GM19035 (cell line): ENCODE measurements at regions not wholly inside any gene's neighbourhood (a gene's known extent, or its start where the extent isn't known, plus 50 kb on each side); places are given as distances from the start of the nearest gene placed in this dataset.

Source experiments
- ATAC-seq: cut with Tn5 transposase; IDR thresholded peaks from one replicate; pipeline ENCODE4 v1.9.1; 2021; ENCODE audit not compliant: unreplicated experiment

- no peak for ATAC-seq
These were observed 266.4 kb upstream of the BMP2 start for GRCh38 chr20:6501061-6501460.

- ATAC-seq: no peak
These were observed 267.9 kb upstream of the BMP2 start for GRCh38 chr20:6499566-6499965.

- no peak for ATAC-seq
These were observed 270.6 kb upstream of the BMP2 start for GRCh38 chr20:6496874-6497273.

DNA sequence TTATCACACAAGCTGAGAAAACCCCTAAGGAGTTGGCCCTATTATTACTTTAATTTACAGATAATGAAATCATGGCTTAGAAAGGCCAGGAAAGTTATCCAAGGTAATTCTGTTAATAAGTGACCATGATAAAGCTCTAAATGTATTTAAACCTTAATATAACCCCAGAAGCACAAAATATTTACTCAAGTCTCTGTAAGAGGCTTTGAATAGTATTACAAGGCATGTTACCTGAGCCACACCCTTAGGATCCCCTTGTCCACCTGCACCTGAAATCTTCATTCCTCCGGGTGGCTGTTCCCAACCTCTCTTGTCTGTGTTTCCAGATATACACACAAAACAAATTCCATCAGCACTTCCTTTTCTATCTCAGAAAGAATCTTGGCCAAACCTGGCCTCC, 271.6 kb upstream of the BMP2 start:
- no peak for ATAC-seq

- no peak for ATAC-seq
These were observed 275.0 kb upstream of the BMP2 start for GRCh38 chr20:6492271-6493055.

- ATAC-seq: no peak
These were observed 276.6 kb upstream of the BMP2 start for GRCh38 chr20:6490849-6491248.

DNA sequence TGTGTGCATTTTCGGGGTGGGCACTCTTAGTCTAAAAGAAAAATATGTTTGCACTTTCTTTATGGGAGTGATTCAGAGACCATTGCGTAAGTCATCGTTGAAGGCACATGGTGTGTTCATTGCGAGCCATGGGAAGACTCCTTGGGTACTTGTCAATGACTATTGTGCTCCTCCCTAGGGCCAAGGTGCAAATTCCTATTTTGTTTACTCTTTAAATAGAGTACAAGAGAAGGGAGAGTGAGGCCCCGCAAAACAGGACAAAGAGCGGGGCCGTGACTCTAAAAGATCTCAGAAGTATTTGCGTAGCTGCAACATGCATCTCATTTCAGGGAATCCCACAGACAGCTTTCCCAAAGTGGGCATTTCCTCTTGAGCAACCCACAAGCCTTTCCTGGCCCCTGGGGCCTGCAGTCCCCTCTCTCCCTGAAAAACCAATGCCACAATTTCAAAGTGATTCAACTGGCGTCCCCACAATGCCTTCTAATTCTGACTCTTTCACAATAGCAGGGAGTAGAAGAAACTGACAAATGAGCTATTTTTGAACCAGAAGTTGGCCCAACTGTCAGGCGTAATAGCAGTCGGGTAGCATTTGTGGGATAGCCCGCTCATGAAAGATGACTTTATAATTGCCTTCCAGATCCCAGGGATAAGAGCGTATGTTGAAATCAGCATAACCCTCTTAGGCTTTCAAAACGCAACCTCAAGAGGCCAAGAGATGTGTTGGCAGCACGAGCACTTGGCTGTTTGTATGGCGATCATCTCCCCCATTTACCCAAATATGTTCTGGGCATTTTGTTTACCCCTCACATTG, 277.9 kb upstream of the BMP2 start:
- no peak for ATAC-seq

GRCh38 chr20:6485351-6485750, 282.1 kb upstream of the BMP2 start:
- ATAC-seq: no peak

GRCh38 chr20:6483727-6484126, 283.8 kb upstream of the BMP2 start:
- no peak for ATAC-seq

DNA sequence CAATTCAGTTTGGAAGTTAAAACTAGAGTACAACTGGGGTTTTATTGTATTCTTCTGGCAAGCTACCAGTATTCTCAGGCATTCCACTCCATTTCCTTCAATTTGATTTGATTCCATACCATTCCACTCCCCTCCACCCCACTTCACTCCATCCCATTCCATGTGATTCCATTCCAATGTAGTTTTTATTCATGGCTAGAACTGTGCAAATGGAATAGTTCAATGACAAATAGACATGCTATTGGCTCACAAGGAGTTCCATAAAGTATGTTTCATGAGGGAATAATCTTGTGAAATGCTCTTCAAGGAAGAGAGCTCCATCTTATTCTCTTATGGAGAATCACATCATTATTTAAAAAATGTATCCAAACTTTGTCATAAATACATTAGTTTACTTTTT, 285.0 kb upstream of the BMP2 start:
- ATAC-seq: no peak

- no peak for ATAC-seq
These were observed 286.9 kb upstream of the BMP2 start for GRCh38 chr20:6480328-6481200.

- no peak for ATAC-seq
These were observed 294.3 kb upstream of the BMP2 start for GRCh38 chr20:6473197-6473596.

DNA sequence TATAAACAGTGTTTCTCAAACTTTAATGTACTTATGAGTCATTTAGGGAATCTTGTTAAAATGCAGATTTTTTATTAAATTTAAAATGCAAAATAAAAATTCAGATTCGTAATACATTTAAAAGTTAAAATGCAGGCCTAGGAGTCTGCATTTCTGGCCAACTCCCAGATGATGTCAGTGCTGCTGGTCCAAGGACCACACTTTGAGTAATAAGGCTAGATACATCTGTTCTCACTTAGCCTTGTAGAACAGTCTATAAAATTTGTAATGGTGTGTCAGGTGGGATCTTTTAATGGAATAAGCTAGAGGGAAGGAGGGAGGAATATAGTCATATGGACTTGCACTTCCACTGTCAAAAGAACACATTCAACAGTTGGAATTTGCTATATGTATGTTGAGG, 295.6 kb upstream of the BMP2 start:
- ATAC-seq: no peak

- ATAC-seq: no peak
These were observed 296.3 kb upstream of the BMP2 start for GRCh38 chr20:6471110-6471647.

GRCh38 chr20:6469695-6470094, 297.8 kb upstream of the BMP2 start:
- ATAC-seq: no peak

DNA sequence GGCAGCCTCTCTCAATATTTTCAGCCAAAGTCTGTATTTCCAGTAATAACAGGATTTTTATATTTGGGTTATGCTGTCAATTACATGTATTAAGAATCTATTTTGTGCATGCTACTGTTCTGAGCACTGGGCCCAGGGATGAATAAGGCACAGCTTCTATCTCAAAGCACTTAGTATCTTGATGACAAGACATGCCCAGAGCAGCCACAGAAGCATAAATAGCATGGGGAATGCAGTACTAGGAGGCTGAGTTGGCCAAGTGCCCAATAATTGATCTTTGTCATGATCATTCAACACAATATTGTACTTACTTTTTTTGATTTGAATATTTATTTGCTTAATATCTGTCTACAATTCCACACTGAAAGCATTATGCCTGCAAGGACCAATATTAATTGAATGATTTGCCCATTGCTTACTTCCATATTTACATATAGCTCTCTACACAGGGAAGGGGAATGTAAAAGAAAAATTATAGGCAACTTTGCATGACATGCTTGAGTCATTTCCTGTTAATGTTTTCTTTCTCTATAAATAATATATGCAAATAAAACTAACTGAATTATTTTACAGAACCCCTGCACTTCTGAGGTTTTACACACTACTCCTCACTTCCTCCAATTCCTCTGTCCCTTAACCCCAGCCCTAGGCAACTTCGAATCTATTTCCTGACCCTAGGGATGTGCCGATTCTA, 298.9 kb upstream of the BMP2 start:
- no peak for ATAC-seq

- ATAC-seq: no peak
These were observed 299.9 kb upstream of the BMP2 start for GRCh38 chr20:6467562-6467961.

GRCh38 chr20:6466075-6466810, 301.2 kb upstream of the BMP2 start:
- no peak for ATAC-seq

DNA sequence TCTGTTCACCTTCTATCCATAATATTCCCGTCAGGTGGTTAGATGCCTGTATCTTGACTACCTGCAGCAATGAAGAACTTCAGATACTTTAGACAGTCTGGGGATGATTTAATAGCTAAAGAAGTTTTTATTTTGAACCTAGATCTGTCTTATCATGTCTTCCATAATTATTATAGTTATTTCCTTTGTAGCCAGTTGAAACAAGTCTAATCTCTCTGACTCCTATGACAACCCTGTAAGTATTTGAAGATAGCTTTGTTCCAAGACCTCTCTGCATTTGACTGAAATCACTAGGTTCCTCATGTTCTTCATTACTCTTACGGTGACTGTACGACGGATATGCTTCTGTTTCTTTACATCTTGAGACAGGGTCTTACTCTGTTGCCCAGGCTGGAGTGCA, 316.6 kb upstream of the BMP2 start:
- no peak for ATAC-seq

- ATAC-seq: no peak
These were observed 317.6 kb upstream of the FERMT1 start for GRCh38 chr20:6440443-6440799.
